Transverse colon (tissue), 4 donors: ENCODE measurements at regions not wholly inside any gene's neighbourhood (a gene's known extent, or its start where the extent isn't known, plus 50 kb on each side); places are given as distances from the start of the nearest gene placed in this dataset.

Source experiments
- DNase-seq: peaks from one replicate; pipeline ENCODE4 v3.0.0-alpha.2; 2019
- H3K27ac ChIP-seq, 4 donors: fragments of 200-600 bp; sonication (generic); 2 replicates each; pipeline ENCODE4 v1.5.1; 2016 to 2018; ENCODE audit warnings: inconsistent platforms in 4 of 4
- H3K27me3 ChIP-seq: fragments of 200-600 bp; sonication (generic); 2 replicates; pipeline ENCODE4 v1.5.1; 2017; ENCODE audit warnings: inconsistent platforms
- H3K36me3 ChIP-seq, 4 donors: fragments of 200-600 bp; sonication (generic); 2 replicates each; pipeline ENCODE4 v1.5.1; 2017 to 2019; ENCODE audit warnings: inconsistent platforms in 4 of 4
- H3K4me1 ChIP-seq, 4 donors: fragments of 200-600 bp; sonication (generic); 2 replicates each; pipeline ENCODE4 v1.5.1; 2017 to 2020; ENCODE audit warnings: inconsistent platforms in 4 of 4
- H3K4me3 ChIP-seq, 4 donors: fragments of 200-600 bp; sonication (generic); 1 replicate in 1 of 4; 2 replicates in 3 of 4; pipeline versions ENCODE4 v1.5.1 to v1.6.1; 2017 to 2019; ENCODE audit warnings: inconsistent platforms in 4 of 4
- H3K9me3 ChIP-seq, 2 donors: fragments of 200-600 bp; sonication (generic); 2 replicates each; pipeline ENCODE4 v1.5.1; 2017 to 2019; ENCODE audit warnings: inconsistent platforms in 2 of 2
- EP300 ChIP-seq: sonication (generic); formaldehyde crosslinking; IDR thresholded peaks from one replicate; pipeline ENCODE4 v1.6.1; 2017; ENCODE audit warnings: antibody characterized with exemption, low read depth
- POLR2A ChIP-seq: fragments of 450-650 bp; IDR thresholded peaks from one replicate; pipeline ENCODE4 v1.6.1; 2016; ENCODE audit warnings: antibody characterized with exemption, mild to moderate bottlenecking, moderate library complexity
- POLR2AphosphoS5 ChIP-seq, 3 donors: sonication (generic); formaldehyde crosslinking; IDR thresholded peaks; one replicate each; pipeline ENCODE4 v1.6.1; 2016; ENCODE audit warnings: antibody characterized with exemption in 3 of 3
- WGBS, 2 donors: methylation state at CpG; one replicate each; pipeline ENCODE4 v1.1.5; 2018; ENCODE audit warnings: low coverage in 1 of 2; 5-methylcytosine and 5-hydroxymethylcytosine counted together
- in situ Hi-C, 4 donors: fragments of 200-750 bp; cut with MboI; loops; one replicate each; pipeline versions ENCODE4 v1.15.0 to v1.15.1; 2017; ENCODE audit warnings: low sequenced_read_pairs in 3 of 4, low pct_ligation_motif_present in 1 of 4, low pct_unique_long_range_greater_than_20kb in 1 of 4
- intact Hi-C: fragments of 100-400 bp; cut with DNase I; formaldehyde crosslinking; loops from one replicate; pipeline ENCODE4 v1.15.1; 2023; ENCODE audit warnings: low total_unique reads
- TF ChIP-seq, protein P1 (sequence below), 5 experiments: fragments of 200-600 bp in 3 of 5; fragments of 450-650 bp in 2 of 5; sonication (generic) in 3 of 5; IDR thresholded peaks; 1 replicate in 2 of 5; 2 replicates in 3 of 5; pipeline ENCODE4 v1.5.1; 2016 to 2017; ENCODE audit warnings: antibody characterized with exemption in 5 of 5, inconsistent platforms in 3 of 5, mild to moderate bottlenecking in 2 of 5, moderate library complexity in 1 of 5

DNA sequence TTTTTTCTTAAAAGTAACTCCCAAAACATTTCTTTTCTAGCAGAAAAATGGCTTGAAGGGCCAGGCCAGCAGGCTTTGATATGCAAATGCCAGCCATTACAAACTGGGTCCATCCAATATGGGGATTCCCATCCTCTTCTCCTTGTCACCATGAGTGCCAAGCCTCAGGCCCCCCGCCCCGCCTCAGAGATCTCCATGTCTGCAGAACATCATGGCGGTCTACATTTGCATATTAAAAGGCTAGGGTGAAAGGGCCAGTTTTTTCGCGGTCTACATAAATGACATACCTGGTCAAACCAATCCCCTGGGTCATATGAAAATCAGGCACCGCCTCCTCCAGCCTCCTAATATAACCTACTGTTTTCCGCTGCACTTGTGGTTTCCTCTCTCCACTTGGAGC, 1327.6 kb downstream of the UQCRFS1 start:
- DNase-seq = no peak
- in situ Hi-C loops (no loop called here), intact Hi-C loops (no loop called here)
- 87 to 100% methylated on average over 1 to 7 of the region's 7 CpGs for WGBS, 2 donors
- no peak for TF ChIP-seq POLR2A
- no peak for TF ChIP-seq POLR2AphosphoS5 (IDR thresholded peaks at IDR 0.05)
- TF ChIP-seq, protein P1, sequence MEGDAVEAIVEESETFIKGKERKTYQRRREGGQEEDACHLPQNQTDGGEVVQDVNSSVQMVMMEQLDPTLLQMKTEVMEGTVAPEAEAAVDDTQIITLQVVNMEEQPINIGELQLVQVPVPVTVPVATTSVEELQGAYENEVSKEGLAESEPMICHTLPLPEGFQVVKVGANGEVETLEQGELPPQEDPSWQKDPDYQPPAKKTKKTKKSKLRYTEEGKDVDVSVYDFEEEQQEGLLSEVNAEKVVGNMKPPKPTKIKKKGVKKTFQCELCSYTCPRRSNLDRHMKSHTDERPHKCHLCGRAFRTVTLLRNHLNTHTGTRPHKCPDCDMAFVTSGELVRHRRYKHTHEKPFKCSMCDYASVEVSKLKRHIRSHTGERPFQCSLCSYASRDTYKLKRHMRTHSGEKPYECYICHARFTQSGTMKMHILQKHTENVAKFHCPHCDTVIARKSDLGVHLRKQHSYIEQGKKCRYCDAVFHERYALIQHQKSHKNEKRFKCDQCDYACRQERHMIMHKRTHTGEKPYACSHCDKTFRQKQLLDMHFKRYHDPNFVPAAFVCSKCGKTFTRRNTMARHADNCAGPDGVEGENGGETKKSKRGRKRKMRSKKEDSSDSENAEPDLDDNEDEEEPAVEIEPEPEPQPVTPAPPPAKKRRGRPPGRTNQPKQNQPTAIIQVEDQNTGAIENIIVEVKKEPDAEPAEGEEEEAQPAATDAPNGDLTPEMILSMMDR (IDR thresholded peaks at IDR 0.05) = no peak
- no peak for TF ChIP-seq EP300
- no peaks in the 10 kb centered on the region for H3K9me3 ChIP-seq
- no peaks in the 10 kb centered on the region for H3K27me3 ChIP-seq
- no peak overlapping the region for H3K4me3 ChIP-seq
- H3K27ac ChIP-seq = no peak overlapping the region
- no peaks in the 10 kb centered on the region for H3K4me1 ChIP-seq
- H3K36me3 ChIP-seq = no peaks in the 10 kb centered on the region

DNA sequence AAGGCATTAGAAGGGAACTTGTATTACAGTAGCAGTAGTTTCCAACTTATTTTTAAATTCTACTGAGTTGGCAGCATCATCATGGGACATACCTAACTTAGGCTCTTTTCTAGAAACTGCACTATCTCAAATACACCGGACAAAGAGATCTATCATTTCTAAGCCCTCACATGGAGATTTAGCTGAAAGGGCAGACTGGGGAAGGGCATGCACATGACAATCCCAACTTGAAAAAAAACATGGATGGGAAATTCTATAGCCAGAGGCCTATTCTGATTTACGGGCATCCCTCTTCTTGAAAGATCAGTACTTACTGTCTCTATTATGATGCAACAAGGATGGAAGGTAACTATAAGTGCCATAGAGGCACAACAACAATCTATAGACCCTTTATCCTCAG, 1328.6 kb downstream of the UQCRFS1 start:
- no peak for TF ChIP-seq POLR2AphosphoS5 (IDR thresholded peaks at IDR 0.05)
- TF ChIP-seq EP300 = no peak
- TF ChIP-seq, protein P1 (IDR thresholded peaks at IDR 0.05) = no peak
- TF ChIP-seq POLR2A = no peak
- Histone ChIP-seq H3K9me3 (no peaks in the 10 kb centered on the region), H3K27ac (no peak overlapping the region), H3K4me3 (no peak overlapping the region), H3K27me3 (no peaks in the 10 kb centered on the region), H3K4me1 (no peaks in the 10 kb centered on the region), H3K36me3 (no peaks in the 10 kb centered on the region)
- in situ Hi-C loops = no loop called here
- intact Hi-C loops = no loop called here
- WGBS, 2 donors = 81 to 86% methylated on average over 2 of the region's 2 CpGs
- DNase-seq = no peak

DNA sequence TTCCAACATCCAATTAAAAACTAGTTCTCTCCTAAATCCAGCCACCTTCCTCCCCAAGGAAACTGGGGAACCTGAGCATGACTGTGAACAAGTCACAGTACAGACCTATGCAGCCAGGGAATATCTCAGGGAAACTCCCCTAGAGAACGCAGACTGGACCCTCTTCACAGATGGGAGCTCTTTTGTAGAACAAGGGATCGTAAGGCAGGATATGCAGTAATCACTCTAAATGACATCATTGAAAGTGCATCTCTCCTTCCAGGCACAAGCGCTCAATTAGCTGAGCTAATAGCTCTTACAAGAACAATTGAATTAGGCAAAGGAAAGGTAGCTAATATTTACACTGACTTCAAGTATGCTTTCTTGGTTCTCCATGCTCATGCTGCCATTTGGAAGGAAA, 1331.7 kb downstream of the UQCRFS1 start:
- TF ChIP-seq EP300 (no peak), POLR2AphosphoS5 (IDR thresholded peaks at IDR 0.05) (no peak), POLR2A (no peak)
- TF ChIP-seq, protein P1 (IDR thresholded peaks at IDR 0.05) = no peak
- H3K27me3 ChIP-seq = no peaks in the 10 kb centered on the region
- no peak for DNase-seq
- in situ Hi-C loops (no loop called here), intact Hi-C loops (no loop called here)
- H3K27ac ChIP-seq = no peak overlapping the region
- 83% methylated on average over 1 to 3 of the region's 3 CpGs for WGBS, 2 donors
- H3K36me3 ChIP-seq = no peaks in the 10 kb centered on the region
- no peaks in the 10 kb centered on the region for H3K4me1 ChIP-seq
- no peak overlapping the region for H3K4me3 ChIP-seq
- no peaks in the 10 kb centered on the region for H3K9me3 ChIP-seq

DNA sequence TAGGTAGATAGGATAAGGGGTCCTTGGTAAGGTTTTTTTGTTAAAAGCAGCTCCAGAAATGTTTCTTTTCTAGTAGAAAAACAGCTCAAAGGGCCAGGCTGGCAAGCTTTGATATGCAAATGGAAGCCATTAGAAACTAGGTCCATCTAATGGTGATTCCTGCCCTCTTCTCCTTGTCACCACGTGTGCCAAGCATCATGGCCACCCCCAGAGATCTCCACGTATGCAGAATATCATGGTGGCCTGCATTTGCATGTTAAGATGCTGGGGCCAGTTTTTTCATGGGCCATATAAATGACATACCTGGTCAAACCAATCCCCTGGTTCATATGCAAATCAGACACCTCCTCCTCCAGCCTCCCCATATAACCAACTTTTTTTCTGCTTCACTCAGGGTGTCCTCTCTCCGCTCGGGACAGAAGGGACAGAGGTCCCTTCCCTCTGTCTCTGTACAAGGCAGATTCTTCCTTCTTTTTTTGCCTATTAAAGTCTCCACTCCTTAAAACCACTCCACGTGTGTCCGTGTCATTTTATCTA, 1335.9 kb downstream of the UQCRFS1 start:
- DNase-seq = no peak
- in situ Hi-C loops (no loop called here), intact Hi-C loops (no loop called here)
- Histone ChIP-seq H3K27ac (no peak overlapping the region), H3K4me3 (no peak overlapping the region), H3K27me3 (no peaks in the 10 kb centered on the region), H3K9me3 (no peaks in the 10 kb centered on the region), H3K4me1 (no peaks in the 10 kb centered on the region), H3K36me3 (no peaks in the 10 kb centered on the region)
- WGBS, 2 donors = 63 to 64% methylated on average over 4 to 6 of the region's 6 CpGs
- TF ChIP-seq POLR2A (no peak), POLR2AphosphoS5 (IDR thresholded peaks at IDR 0.05) (no peak), EP300 (no peak)
- TF ChIP-seq, protein P1 (IDR thresholded peaks at IDR 0.05) = no peak
